ENCODE measurements at regions not wholly inside any gene's neighbourhood (a gene's known extent, or its start where the extent isn't known, plus 50 kb on each side); places are given as distances from the start of the nearest gene placed in this dataset.

GRCh38 chr12:19958389-19958788, 409.9 kb upstream of the PDE3A start:
- no TSS peak for BruUV-seq (replicated peaks)
- intact Hi-C loops (cut with micrococcal nuclease; ENCODE audit: unreplicated experiment), result no loop called here

GRCh38 chr12:19959353-19959752, 409.0 kb upstream of the PDE3A start:
- ChIA-PET CTCF (no interaction called here), POLR2A (no interaction called here)
- Histone ChIP-seq H3K27ac (ENCODE audit: low read length) (no peak overlapping the region), H3K4me3 (ENCODE audit: low read depth in 2 of 2, low read length in 2 of 2) (no peak overlapping the region), H3K4me1 (ENCODE audit: control insufficient read depth, insufficient read depth, low read length) (no peaks in the 10 kb centered on the region), H3K36me3 (ENCODE audit: control insufficient read depth, insufficient read depth, low read length) (no peaks in the 10 kb centered on the region), H3K27me3 (ENCODE audit: control insufficient read depth, insufficient read depth, low read length) (no peaks in the 10 kb centered on the region), H3K9me3 (ENCODE audit: control insufficient read depth, insufficient read depth, low read depth, low read length) (no peaks in the 10 kb centered on the region)
- intact Hi-C loops (cut with micrococcal nuclease; ENCODE audit: unreplicated experiment) (no loop called here), in situ Hi-C loops (cut with HindIII; ENCODE audit: low pct_unique_long_range_greater_than_20kb, low sequenced_read_pairs) (no loop called here)
- DNase-seq (ENCODE audit: low read depth, low spot score) (no peak), ATAC-seq (no peak)
- BruUV-seq (replicated peaks), result no TSS peak
- TF ChIP-seq POLR2AphosphoS5 (IDR thresholded peaks at IDR 0.05; ENCODE audit: low read depth, low read length), result no peak
- TF ChIP-seq CTCF (IDR thresholded peaks at IDR 0.05), result no peak
- TF ChIP-seq REST (IDR thresholded peaks at IDR 0.05; ENCODE audit: insufficient read depth in 1 of 2, low read depth in 2 of 2, low read length in 1 of 2), result no peak
- TF ChIP-seq TCF7L2 (IDR thresholded peaks at IDR 0.05; ENCODE audit: low read depth, low read length), result no peak
- TF ChIP-seq SIN3A (IDR thresholded peaks at IDR 0.05; ENCODE audit: borderline replicate concordance, insufficient read depth, low read depth, low read length), result no peak

More at GRCh38 chr12:19958389-19958788, 409.9 kb upstream of the PDE3A start:
- TF ChIP-seq REST (IDR thresholded peaks at IDR 0.05; ENCODE audit: insufficient read depth in 1 of 2, low read depth in 2 of 2, low read length in 1 of 2) (no peak), TCF7L2 (IDR thresholded peaks at IDR 0.05; ENCODE audit: low read depth, low read length) (no peak), CTCF (IDR thresholded peaks at IDR 0.05) (no peak), SIN3A (IDR thresholded peaks at IDR 0.05; ENCODE audit: borderline replicate concordance, insufficient read depth, low read depth, low read length) (no peak)
- in situ Hi-C loops (cut with HindIII; ENCODE audit: low pct_unique_long_range_greater_than_20kb, low sequenced_read_pairs), result no loop called here
- ChIA-PET POLR2A (no interaction called here), CTCF (no interaction called here)
- Histone ChIP-seq H3K9me3 (ENCODE audit: control insufficient read depth, insufficient read depth, low read depth, low read length) (no peaks in the 10 kb centered on the region), H3K4me3 (ENCODE audit: low read depth in 2 of 2, low read length in 2 of 2) (no peak overlapping the region), H3K36me3 (ENCODE audit: control insufficient read depth, insufficient read depth, low read length) (no peaks in the 10 kb centered on the region), H3K27me3 (ENCODE audit: control insufficient read depth, insufficient read depth, low read length) (no peaks in the 10 kb centered on the region), H3K27ac (ENCODE audit: low read length) (no peak overlapping the region), H3K4me1 (ENCODE audit: control insufficient read depth, insufficient read depth, low read length) (no peaks in the 10 kb centered on the region)
- DNase-seq (ENCODE audit: low read depth, low spot score) (no peak), ATAC-seq (no peak)
